ENCODE measurements at regions not wholly inside any gene's neighbourhood (a gene's known extent, or its start where the extent isn't known, plus 50 kb on each side); places are given as distances from the start of the nearest gene placed in this dataset.
"Not testable (repeated sequence)": the region's sequence is repeated elsewhere in the genome, so short reads cannot be mapped to it uniquely, and the experiment has no call there.

DNA sequence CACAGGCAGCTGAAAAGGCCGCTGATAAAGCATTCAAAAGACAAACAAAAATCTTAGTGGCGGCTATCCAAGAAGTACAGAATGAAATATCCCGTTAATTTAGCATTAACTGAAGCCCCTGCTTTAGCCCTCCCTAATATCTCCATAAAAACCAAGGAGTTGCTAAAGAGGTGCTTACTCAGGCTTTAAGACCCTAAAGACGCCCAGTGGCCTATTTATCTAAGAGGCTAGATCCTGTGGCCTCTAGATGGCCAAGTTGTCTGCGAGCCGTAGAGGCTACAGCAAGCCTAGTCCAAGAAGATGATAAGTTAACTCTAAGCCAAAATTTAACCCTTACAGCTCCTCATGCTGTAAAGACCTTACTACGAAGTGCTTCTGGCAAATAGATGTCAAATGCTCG is 133.4 kb upstream of the ROPN1B start:
- not testable (repeated sequence) for H3K4me3 ChIP-seq (ENCODE audit: low read depth in 1 of 2, low read length in 2 of 2); H3K4me1 ChIP-seq (ENCODE audit: insufficient read depth, low read length); H3K9me3 ChIP-seq (ENCODE audit: low read length); H3K36me3 ChIP-seq (ENCODE audit: insufficient read depth, low read length); H3K27ac ChIP-seq (ENCODE audit: low read depth, low read length); H3K9ac ChIP-seq (ENCODE audit: low read length); H3K27me3 ChIP-seq (ENCODE audit: control insufficient read depth in 1 of 2, insufficient read depth in 2 of 2, low read length in 2 of 2)

- not testable (repeated sequence) for H3K4me3 ChIP-seq (ENCODE audit: low read depth in 1 of 2, low read length in 2 of 2); H3K27me3 ChIP-seq (ENCODE audit: control insufficient read depth in 1 of 2, insufficient read depth in 2 of 2, low read length in 2 of 2); H3K27ac ChIP-seq (ENCODE audit: low read depth, low read length); H3K9me3 ChIP-seq (ENCODE audit: low read length); H3K4me1 ChIP-seq (ENCODE audit: insufficient read depth, low read length); H3K9ac ChIP-seq (ENCODE audit: low read length); H3K36me3 ChIP-seq (ENCODE audit: insufficient read depth, low read length)
Measured at GRCh38 chr3:125836011-125836551, 132.9 kb upstream of the ROPN1B start.

DNA sequence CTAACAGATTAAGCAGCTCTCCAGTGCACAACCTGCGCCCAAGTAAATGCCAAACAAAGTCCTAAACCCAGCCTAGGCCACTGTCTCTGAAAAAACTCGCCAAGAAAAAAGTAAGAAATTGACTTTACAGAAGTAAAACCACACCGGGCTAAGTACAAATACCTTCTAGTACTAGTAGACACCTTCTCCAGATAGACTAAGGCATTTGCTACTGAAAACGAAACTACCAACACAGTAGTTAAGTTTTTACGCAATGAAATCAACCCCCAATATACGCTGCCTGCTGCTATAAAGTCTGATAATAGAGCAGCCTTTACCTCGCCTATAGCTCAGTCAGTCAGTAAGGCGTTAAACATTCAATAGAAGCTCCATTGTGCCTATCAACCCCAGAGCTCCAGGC is 132.2 kb upstream of the ROPN1B start:
- not testable (repeated sequence) for H3K9ac ChIP-seq (ENCODE audit: low read length)

DNA sequence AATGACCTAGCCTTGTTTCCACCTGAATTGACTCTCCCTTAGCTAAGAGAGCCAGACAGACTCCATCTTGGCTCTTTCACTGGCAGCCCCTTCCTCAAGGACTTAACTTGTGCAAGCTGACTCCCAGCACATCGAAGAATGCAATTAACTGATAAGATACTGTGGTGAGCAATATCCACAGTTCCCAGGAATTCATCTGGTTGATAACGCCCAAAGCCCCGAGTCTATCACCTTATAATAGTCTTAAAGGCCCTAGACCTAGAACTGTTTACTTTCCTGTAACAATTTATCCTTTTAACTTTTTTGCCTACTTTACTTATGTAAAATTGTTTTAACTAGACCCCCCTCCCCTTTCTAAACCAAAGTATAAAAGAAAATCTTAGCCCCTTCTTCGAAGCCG is 130.1 kb upstream of the ROPN1B start:
- not testable (repeated sequence) for H3K4me1 ChIP-seq (ENCODE audit: insufficient read depth, low read length); H3K9ac ChIP-seq (ENCODE audit: low read length); H3K9me3 ChIP-seq (ENCODE audit: low read length); H3K27ac ChIP-seq (ENCODE audit: low read depth, low read length); H3K27me3 ChIP-seq (ENCODE audit: control insufficient read depth in 1 of 2, insufficient read depth in 2 of 2, low read length in 2 of 2); H3K4me3 ChIP-seq (ENCODE audit: low read depth in 1 of 2, low read length in 2 of 2); H3K36me3 ChIP-seq (ENCODE audit: insufficient read depth, low read length)

More for the DNA sequence above, 132.2 kb upstream of the ROPN1B start:
- not testable (repeated sequence) for H3K27ac ChIP-seq (ENCODE audit: low read depth, low read length); H3K27me3 ChIP-seq (ENCODE audit: control insufficient read depth in 1 of 2, insufficient read depth in 2 of 2, low read length in 2 of 2); H3K4me3 ChIP-seq (ENCODE audit: low read depth in 1 of 2, low read length in 2 of 2); H3K9me3 ChIP-seq (ENCODE audit: low read length); H3K36me3 ChIP-seq (ENCODE audit: insufficient read depth, low read length); H3K4me1 ChIP-seq (ENCODE audit: insufficient read depth, low read length)

DNA sequence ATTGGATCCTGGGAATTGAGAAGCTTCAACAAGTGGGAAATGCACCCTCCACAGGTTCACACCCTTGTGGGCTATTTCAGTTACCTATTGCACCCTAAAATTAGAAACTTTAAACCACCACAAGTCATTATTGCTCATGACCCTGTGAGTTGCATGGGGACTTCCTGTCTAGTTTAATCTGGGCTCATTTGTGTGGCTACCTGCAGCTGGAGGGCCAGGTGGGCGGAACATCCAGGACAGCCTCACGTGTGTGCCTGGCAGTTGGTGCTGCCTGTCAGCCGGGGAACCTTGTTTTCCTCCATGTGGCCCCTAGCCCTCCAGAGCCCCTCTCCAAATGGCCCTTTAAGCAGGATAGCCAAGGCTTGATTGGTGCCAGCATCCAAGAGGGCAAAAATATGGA is 128.5 kb upstream of the ROPN1B start:
- not testable (repeated sequence) for H3K9ac ChIP-seq (ENCODE audit: low read length); H3K9me3 ChIP-seq (ENCODE audit: low read length); H3K27ac ChIP-seq (ENCODE audit: low read depth, low read length); H3K4me1 ChIP-seq (ENCODE audit: insufficient read depth, low read length); H3K4me3 ChIP-seq (ENCODE audit: low read depth in 1 of 2, low read length in 2 of 2); H3K36me3 ChIP-seq (ENCODE audit: insufficient read depth, low read length); H3K27me3 ChIP-seq (ENCODE audit: control insufficient read depth in 1 of 2, insufficient read depth in 2 of 2, low read length in 2 of 2)

DNA sequence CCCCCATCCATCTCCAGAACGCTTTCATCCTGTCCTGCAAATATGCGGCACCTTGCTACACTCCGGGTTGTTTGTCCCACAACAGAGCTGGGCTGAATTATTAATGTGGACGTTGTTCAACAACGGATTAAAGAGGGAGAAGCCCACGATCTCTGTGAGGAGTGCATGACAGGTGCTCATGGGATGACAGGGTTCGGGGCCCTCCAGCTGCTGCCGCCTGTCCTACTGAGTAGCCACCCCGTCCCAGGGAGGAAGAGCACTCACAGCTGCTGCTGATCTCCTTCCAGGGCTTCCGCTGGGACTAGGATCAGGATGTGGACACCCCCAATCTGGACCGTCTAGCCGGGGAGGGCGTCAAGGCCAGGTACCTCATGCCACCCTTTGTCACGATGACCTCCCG is 121.0 kb upstream of the ROPN1B start:
- H3K36me3 ChIP-seq (ENCODE audit: insufficient read depth, low read length); H3K27ac ChIP-seq (ENCODE audit: low read depth, low read length); H3K27me3 ChIP-seq (ENCODE audit: control insufficient read depth in 1 of 2, insufficient read depth in 2 of 2, low read length in 2 of 2); H3K9me3 ChIP-seq (ENCODE audit: low read length); H3K4me3 ChIP-seq (ENCODE audit: low read depth in 1 of 2, low read length in 2 of 2); H3K4me1 ChIP-seq (ENCODE audit: insufficient read depth, low read length); H3K9ac ChIP-seq (ENCODE audit: low read length): not testable (repeated sequence)

- H3K27me3 ChIP-seq (ENCODE audit: control insufficient read depth in 1 of 2, insufficient read depth in 2 of 2, low read length in 2 of 2); H3K4me3 ChIP-seq (ENCODE audit: low read depth in 1 of 2, low read length in 2 of 2); H3K4me1 ChIP-seq (ENCODE audit: insufficient read depth, low read length); H3K27ac ChIP-seq (ENCODE audit: low read depth, low read length); H3K9ac ChIP-seq (ENCODE audit: low read length); H3K36me3 ChIP-seq (ENCODE audit: insufficient read depth, low read length); H3K9me3 ChIP-seq (ENCODE audit: low read length): not testable (repeated sequence)
Measured at GRCh38 chr3:125855006-125855405, 114.0 kb upstream of the ROPN1B start.

DNA sequence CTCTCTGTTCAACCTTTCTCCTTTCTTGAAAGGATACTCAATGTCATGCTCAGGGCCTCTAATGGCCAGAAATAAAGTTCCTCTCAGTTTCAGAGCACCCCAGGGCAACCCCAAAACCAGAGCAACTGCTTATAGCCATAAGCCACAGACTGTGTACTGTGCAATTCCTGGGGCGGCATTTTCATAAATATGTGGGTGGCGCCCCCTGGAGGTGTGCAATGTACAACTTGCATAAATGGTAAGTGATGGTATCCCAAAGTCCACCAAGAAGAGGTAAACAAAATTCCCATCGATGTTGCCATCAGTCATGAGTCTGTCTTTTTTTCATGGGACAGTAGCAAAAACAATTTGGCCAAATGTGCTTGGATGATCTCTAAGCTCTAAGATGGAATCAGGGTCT is 108.4 kb upstream of the ROPN1B start:
- not testable (repeated sequence) for H3K4me3 ChIP-seq (ENCODE audit: low read depth in 1 of 2, low read length in 2 of 2); H3K9me3 ChIP-seq (ENCODE audit: low read length); H3K9ac ChIP-seq (ENCODE audit: low read length); H3K27me3 ChIP-seq (ENCODE audit: control insufficient read depth in 1 of 2, insufficient read depth in 2 of 2, low read length in 2 of 2); H3K4me1 ChIP-seq (ENCODE audit: insufficient read depth, low read length); H3K36me3 ChIP-seq (ENCODE audit: insufficient read depth, low read length); H3K27ac ChIP-seq (ENCODE audit: low read depth, low read length)

GRCh38 chr3:125862841-125863254 is 106.1 kb upstream of the ROPN1B start:
- H3K9ac ChIP-seq (ENCODE audit: low read length); H3K4me1 ChIP-seq (ENCODE audit: insufficient read depth, low read length); H3K4me3 ChIP-seq (ENCODE audit: low read depth in 1 of 2, low read length in 2 of 2); H3K9me3 ChIP-seq (ENCODE audit: low read length); H3K27ac ChIP-seq (ENCODE audit: low read depth, low read length); H3K36me3 ChIP-seq (ENCODE audit: insufficient read depth, low read length); H3K27me3 ChIP-seq (ENCODE audit: control insufficient read depth in 1 of 2, insufficient read depth in 2 of 2, low read length in 2 of 2): not testable (repeated sequence)

- H3K9ac ChIP-seq (ENCODE audit: low read length); H3K36me3 ChIP-seq (ENCODE audit: insufficient read depth, low read length); H3K27me3 ChIP-seq (ENCODE audit: control insufficient read depth in 1 of 2, insufficient read depth in 2 of 2, low read length in 2 of 2); H3K27ac ChIP-seq (ENCODE audit: low read depth, low read length); H3K4me3 ChIP-seq (ENCODE audit: low read depth in 1 of 2, low read length in 2 of 2); H3K4me1 ChIP-seq (ENCODE audit: insufficient read depth, low read length); H3K9me3 ChIP-seq (ENCODE audit: low read length): not testable (repeated sequence)
Measured at GRCh38 chr3:125864532-125864931, 104.4 kb upstream of the ROPN1B start.

DNA sequence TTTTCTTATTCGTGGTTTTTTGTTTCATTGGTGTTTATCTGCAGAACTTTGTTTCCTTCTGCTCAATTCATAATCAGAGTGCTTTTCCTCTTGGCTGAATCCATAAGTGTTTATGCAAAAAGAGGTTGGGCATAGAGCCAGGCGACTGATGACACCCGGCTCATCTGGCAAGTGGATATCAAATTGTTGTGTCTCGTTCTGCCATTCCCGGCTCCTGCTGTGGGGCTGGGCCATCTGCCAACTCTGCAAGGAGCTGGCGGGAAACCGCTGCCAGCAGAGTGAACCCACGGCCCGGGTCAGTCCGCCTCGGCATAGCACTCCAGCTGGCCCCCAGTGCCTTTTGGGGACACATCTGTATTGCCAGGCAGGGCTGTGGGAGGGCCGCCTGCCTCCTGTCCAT is 83.0 kb upstream of the ROPN1B start:
- H3K4me3 ChIP-seq (ENCODE audit: low read depth in 1 of 2, low read length in 2 of 2); H3K9ac ChIP-seq (ENCODE audit: low read length); H3K27ac ChIP-seq (ENCODE audit: low read depth, low read length); H3K4me1 ChIP-seq (ENCODE audit: insufficient read depth, low read length); H3K9me3 ChIP-seq (ENCODE audit: low read length); H3K36me3 ChIP-seq (ENCODE audit: insufficient read depth, low read length); H3K27me3 ChIP-seq (ENCODE audit: control insufficient read depth in 1 of 2, insufficient read depth in 2 of 2, low read length in 2 of 2): not testable (repeated sequence)

GRCh38 chr3:125899181-125899580 is 69.8 kb upstream of the ROPN1B start:
- not testable (repeated sequence) for H3K4me3 ChIP-seq (ENCODE audit: low read depth in 1 of 2, low read length in 2 of 2); H3K9ac ChIP-seq (ENCODE audit: low read length); H3K4me1 ChIP-seq (ENCODE audit: insufficient read depth, low read length); H3K27me3 ChIP-seq (ENCODE audit: control insufficient read depth in 1 of 2, insufficient read depth in 2 of 2, low read length in 2 of 2); H3K36me3 ChIP-seq (ENCODE audit: insufficient read depth, low read length); H3K9me3 ChIP-seq (ENCODE audit: low read length); H3K27ac ChIP-seq (ENCODE audit: low read depth, low read length)

DNA sequence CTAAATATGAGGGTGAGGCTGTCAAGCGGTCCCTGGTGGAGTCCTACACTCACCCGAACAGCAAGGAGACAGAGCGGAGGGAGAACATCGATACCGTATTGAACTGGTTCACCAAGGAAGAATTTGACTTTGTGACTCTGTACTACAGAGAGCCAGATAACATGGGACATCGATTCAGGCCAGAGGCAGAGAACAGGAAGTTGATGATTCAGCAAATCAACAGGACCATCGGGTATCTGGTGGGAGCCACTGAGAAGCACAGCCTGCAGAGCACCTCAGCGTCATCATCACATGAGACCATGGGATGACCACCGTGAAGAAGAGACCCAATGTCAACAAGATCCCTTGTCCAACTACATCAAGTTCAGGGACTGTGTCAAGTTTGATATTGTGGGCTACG is 67.5 kb upstream of the ROPN1B start:
- not testable (repeated sequence) for H3K36me3 ChIP-seq (ENCODE audit: insufficient read depth, low read length); H3K9ac ChIP-seq (ENCODE audit: low read length); H3K4me3 ChIP-seq (ENCODE audit: low read depth in 1 of 2, low read length in 2 of 2); H3K27ac ChIP-seq (ENCODE audit: low read depth, low read length); H3K4me1 ChIP-seq (ENCODE audit: insufficient read depth, low read length); H3K27me3 ChIP-seq (ENCODE audit: control insufficient read depth in 1 of 2, insufficient read depth in 2 of 2, low read length in 2 of 2); H3K9me3 ChIP-seq (ENCODE audit: low read length)

Measured in muscle layer of colon (tissue), 2 donors.